Upper lobe of right lung (tissue), 1 donor: ENCODE measurements at regions not wholly inside any gene's neighbourhood (a gene's known extent, or its start where the extent isn't known, plus 50 kb on each side); places are given as distances from the start of the nearest gene placed in this dataset.
"Not testable (repeated sequence)": the region's sequence is repeated elsewhere in the genome, so short reads cannot be mapped to it uniquely, and the experiment has no call there.

Source experiments
- ATAC-seq: fragments of 200-7000 bp; cut with Tn5 transposase; one replicate; pipeline ENCODE4 v1.9.1; 2020; ENCODE audit warnings: mild to moderate bottlenecking, moderate library complexity
- DNase-seq: peaks from one replicate; pipeline ENCODE4 v3.0.0-alpha.2; 2020
- H3K27ac ChIP-seq: fragments of 200-600 bp; one replicate; pipeline ENCODE4 v1.8.0; 2022
- H3K27me3 ChIP-seq: fragments of 200-600 bp; one replicate; pipeline ENCODE4 v1.8.0; 2022; ENCODE audit warnings: mild to moderate bottlenecking
- H3K36me3 ChIP-seq: fragments of 200-600 bp; one replicate; pipeline ENCODE4 v1.8.0; 2022
- H3K4me1 ChIP-seq: fragments of 200-600 bp; one replicate; pipeline ENCODE4 v1.8.0; 2022
- H3K4me3 ChIP-seq: fragments of 200-600 bp; one replicate; pipeline ENCODE4 v1.8.0; 2022; ENCODE audit warnings: mild to moderate bottlenecking
- H3K9me3 ChIP-seq: fragments of 200-600 bp; one replicate; pipeline ENCODE4 v1.8.0; 2022
- CTCF ChIP-seq: fragments of 200-600 bp; IDR thresholded peaks from one replicate; pipeline ENCODE4 v1.8.0; 2022; ENCODE audit warnings: antibody characterized with exemption
- intact Hi-C: fragments of 100-400 bp; cut with DNase I; formaldehyde crosslinking; loops from one replicate; pipeline ENCODE4 v1.11.0; 2022
- donor health status: DM: no; HTN: yes; CAD: no; lungs with severe emphysema.

- peaks cover 34% of the 10 kb centered on the region for H3K27me3 ChIP-seq
- H3K36me3 ChIP-seq = no peaks in the 10 kb centered on the region
- no peak overlapping the region for H3K4me3 ChIP-seq
- no peak overlapping the region for H3K27ac ChIP-seq
- intact Hi-C loops = no loop called here
- no peaks in the 10 kb centered on the region for H3K9me3 ChIP-seq
- ATAC-seq (no peak), DNase-seq (no peak)
- no peaks in the 10 kb centered on the region for H3K4me1 ChIP-seq
- TF ChIP-seq CTCF = no peak
Measured at GRCh38 chr19:30254789-30255188, 117.4 kb upstream of the ZNF536 start.

- intact Hi-C loops = no loop called here
- Histone ChIP-seq H3K27ac (no peak overlapping the region), H3K9me3 (no peaks in the 10 kb centered on the region), H3K27me3 (peaks cover 36% of the 10 kb centered on the region), H3K4me3 (no peak overlapping the region), H3K4me1 (no peaks in the 10 kb centered on the region), H3K36me3 (no peaks in the 10 kb centered on the region)
- TF ChIP-seq CTCF = no peak
- ATAC-seq = no peak
- DNase-seq = no peak
Measured at GRCh38 chr19:30255791-30256495, 116.2 kb upstream of the ZNF536 start.

- Histone ChIP-seq H3K36me3 (no peaks in the 10 kb centered on the region), H3K4me3 (no peak overlapping the region), H3K4me1 (no peaks in the 10 kb centered on the region), H3K27me3 (peaks cover 31% of the 10 kb centered on the region), H3K9me3 (no peaks in the 10 kb centered on the region), H3K27ac (no peak overlapping the region)
- no peak for DNase-seq
- TF ChIP-seq CTCF = no peak
- intact Hi-C loops = no loop called here
- ATAC-seq = no peak
Measured at GRCh38 chr19:30256496-30256850, 115.7 kb upstream of the ZNF536 start.

GRCh38 chr19:30263830-30264381 lies 108.3 kb upstream of the ZNF536 start:
- no peaks in the 10 kb centered on the region for H3K36me3 ChIP-seq
- no peaks in the 10 kb centered on the region for H3K4me1 ChIP-seq
- peaks cover 24% of the 10 kb centered on the region for H3K27me3 ChIP-seq
- H3K4me3 ChIP-seq = no peak overlapping the region
- DNase-seq (no peak), ATAC-seq (no peak)
- no peaks in the 10 kb centered on the region for H3K9me3 ChIP-seq
- intact Hi-C loops = no loop called here
- no peak overlapping the region for H3K27ac ChIP-seq
- TF ChIP-seq CTCF = no peak

GRCh38 chr19:30265918-30266317 lies 106.3 kb upstream of the ZNF536 start:
- H3K36me3 ChIP-seq, DNase-seq, H3K9me3 ChIP-seq, ATAC-seq, H3K4me1 ChIP-seq, H3K27ac ChIP-seq, intact Hi-C loops, H3K4me3 ChIP-seq: not testable (repeated sequence)
- H3K27me3 ChIP-seq = peaks cover 19% of the 10 kb centered on the region

- no peak for DNase-seq
- H3K36me3 ChIP-seq = no peaks in the 10 kb centered on the region
- no peak overlapping the region for H3K4me3 ChIP-seq
- peaks cover 19% of the 10 kb centered on the region for H3K27me3 ChIP-seq
- no peaks in the 10 kb centered on the region for H3K9me3 ChIP-seq
- H3K27ac ChIP-seq = no peak overlapping the region
- ATAC-seq = no peak
- H3K4me1 ChIP-seq = no peaks in the 10 kb centered on the region
- TF ChIP-seq CTCF = no peak
- intact Hi-C loops = no loop called here
Measured at GRCh38 chr19:30266687-30267086, 105.5 kb upstream of the ZNF536 start.
